HUES48 (cell line): ENCODE measurements at regions not wholly inside any gene's neighbourhood (a gene's known extent, or its start where the extent isn't known, plus 50 kb on each side); places are given as distances from the start of the nearest gene placed in this dataset.
"Not testable (repeated sequence)": the region's sequence is repeated elsewhere in the genome, so short reads cannot be mapped to it uniquely, and the experiment has no call there.

Experiments used
- H3K27ac ChIP-seq: one replicate; pipeline ENCODE4 v1.7.0; 2013; ENCODE audit warnings: low read depth, low read length, inconsistent platforms
- H3K27me3 ChIP-seq: 2 replicates; pipeline ENCODE4 v1.6.1; 2013; ENCODE audit warnings: mild to moderate bottlenecking, low read length; ENCODE audit not compliant: control insufficient read depth, insufficient read depth
- H3K36me3 ChIP-seq: 2 replicates; pipeline ENCODE4 v1.6.1; 2013; ENCODE audit warnings: low read length; ENCODE audit not compliant: control insufficient read depth, insufficient read depth
- H3K4me1 ChIP-seq: 2 replicates; pipeline ENCODE4 v1.6.1; 2013; ENCODE audit warnings: mild to moderate bottlenecking, low read length; ENCODE audit not compliant: control insufficient read depth, insufficient read depth
- H3K4me3 ChIP-seq: 2 replicates; pipeline ENCODE4 v1.5.1; 2013; ENCODE audit warnings: mild to moderate bottlenecking, low read depth, low read length
- H3K9ac ChIP-seq: 2 replicates; pipeline ENCODE4 v1.6.1; 2013; ENCODE audit warnings: mild to moderate bottlenecking, low read depth, low read length, moderate library complexity
- H3K9me3 ChIP-seq: 2 replicates; pipeline ENCODE4 v1.6.1; 2013; ENCODE audit warnings: low read length; ENCODE audit not compliant: control insufficient read depth, insufficient read depth

GRCh38 chr1:182207300-182207699 lies 145.8 kb upstream of the ZNF648 start:
- Histone ChIP-seq H3K9ac (no peak overlapping the region), H3K4me3 (no peak overlapping the region)

GRCh38 chr1:182206626-182207239 lies 145.2 kb upstream of the ZNF648 start:
- H3K4me3 ChIP-seq, result no peak overlapping the region
- no peaks in the 10 kb centered on the region for H3K27me3 ChIP-seq
- H3K36me3 ChIP-seq, result no peaks in the 10 kb centered on the region
- H3K9me3 ChIP-seq, result no peaks in the 10 kb centered on the region
- H3K9ac ChIP-seq, result no peak overlapping the region
- H3K27ac ChIP-seq, result no peak overlapping the region
- no peaks in the 10 kb centered on the region for H3K4me1 ChIP-seq

More at GRCh38 chr1:182207300-182207699, 145.8 kb upstream of the ZNF648 start:
- Histone ChIP-seq H3K27me3 (no peaks in the 10 kb centered on the region), H3K27ac (no peak overlapping the region), H3K36me3 (no peaks in the 10 kb centered on the region), H3K9me3 (no peaks in the 10 kb centered on the region), H3K4me1 (no peaks in the 10 kb centered on the region)

- Histone ChIP-seq H3K27ac (no peak overlapping the region), H3K4me3 (no peak overlapping the region), H3K9me3 (no peaks in the 10 kb centered on the region), H3K4me1 (no peaks in the 10 kb centered on the region), H3K9ac (no peak overlapping the region), H3K27me3 (no peaks in the 10 kb centered on the region), H3K36me3 (no peaks in the 10 kb centered on the region)
Measured at GRCh38 chr1:182205351-182206022, 144.0 kb upstream of the ZNF648 start.

GRCh38 chr1:182203191-182203875 lies 141.8 kb upstream of the ZNF648 start:
- no peak overlapping the region for H3K9ac ChIP-seq
- H3K4me1 ChIP-seq, result no peaks in the 10 kb centered on the region
- H3K36me3 ChIP-seq, result no peaks in the 10 kb centered on the region
- no peaks in the 10 kb centered on the region for H3K27me3 ChIP-seq
- no peak overlapping the region for H3K27ac ChIP-seq
- H3K9me3 ChIP-seq, result no peaks in the 10 kb centered on the region
- H3K4me3 ChIP-seq, result no peak overlapping the region

GRCh38 chr1:182201490-182201889 lies 140.0 kb upstream of the ZNF648 start:
- H3K27ac ChIP-seq, H3K27me3 ChIP-seq, H3K4me1 ChIP-seq, H3K4me3 ChIP-seq, H3K9ac ChIP-seq, H3K36me3 ChIP-seq, H3K9me3 ChIP-seq: not testable (repeated sequence)

- Histone ChIP-seq H3K4me1 (no peaks in the 10 kb centered on the region), H3K36me3 (no peaks in the 10 kb centered on the region), H3K9me3 (no peaks in the 10 kb centered on the region), H3K27me3 (no peaks in the 10 kb centered on the region), H3K9ac (no peak overlapping the region), H3K27ac (no peak overlapping the region), H3K4me3 (no peak overlapping the region)
Measured at GRCh38 chr1:182200025-182200812, 138.7 kb upstream of the ZNF648 start.

- Histone ChIP-seq H3K36me3 (no peaks in the 10 kb centered on the region), H3K9ac (no peak overlapping the region), H3K4me3 (no peak overlapping the region), H3K27me3 (no peaks in the 10 kb centered on the region), H3K4me1 (no peaks in the 10 kb centered on the region), H3K9me3 (no peaks in the 10 kb centered on the region), H3K27ac (no peak overlapping the region)
Measured at GRCh38 chr1:182198006-182198605, 136.6 kb upstream of the ZNF648 start.

GRCh38 chr1:182196897-182197870 lies 135.7 kb upstream of the ZNF648 start:
- no peaks in the 10 kb centered on the region for H3K27me3 ChIP-seq
- H3K9ac ChIP-seq, result no peak overlapping the region
- H3K4me1 ChIP-seq, result no peaks in the 10 kb centered on the region
- H3K9me3 ChIP-seq, result no peaks in the 10 kb centered on the region
- H3K4me3 ChIP-seq, result no peak overlapping the region
- no peaks in the 10 kb centered on the region for H3K36me3 ChIP-seq
- H3K27ac ChIP-seq, result no peak overlapping the region

- H3K27ac ChIP-seq, result no peak overlapping the region
- H3K9me3 ChIP-seq, result no peaks in the 10 kb centered on the region
- no peaks in the 10 kb centered on the region for H3K4me1 ChIP-seq
- H3K27me3 ChIP-seq, result no peaks in the 10 kb centered on the region
- no peaks in the 10 kb centered on the region for H3K36me3 ChIP-seq
- no peak overlapping the region for H3K4me3 ChIP-seq
- no peak overlapping the region for H3K9ac ChIP-seq
Measured at GRCh38 chr1:182195733-182196132, 134.2 kb upstream of the ZNF648 start.
